Frontal cortex (tissue), 3 donors: ENCODE measurements at regions not wholly inside any gene's neighbourhood (a gene's known extent, or its start where the extent isn't known, plus 50 kb on each side); places are given as distances from the start of the nearest gene placed in this dataset.

Experiments
- DNase-seq, 2 donors: peaks; one replicate each; pipeline ENCODE4 v3.0.0; 2012; ENCODE audit warnings: low spot score in 2 of 2
- FAIRE-seq: peaks from 2 replicates; lab custom pipeline; 2012; peaks lifted over from hg19 to GRCh38; lab: Jason Lieb, UNC
- donor health status: control.
- donor health status: control.
- donor health status: control.

GRCh38 chr1:81455481-81455880 is 345.3 kb upstream of the ADGRL2 start:
- FAIRE-seq (no peak), DNase-seq (no peak)

GRCh38 chr1:81453971-81454370 is 346.8 kb upstream of the ADGRL2 start:
- no peak for DNase-seq
- FAIRE-seq, result no peak

GRCh38 chr1:81453367-81453703 is 347.4 kb upstream of the ADGRL2 start:
- FAIRE-seq, result no peak
- no peak for DNase-seq

- no peak for DNase-seq
- FAIRE-seq, result no peak
These were observed 347.9 kb upstream of the ADGRL2 start for GRCh38 chr1:81452693-81453366.

- DNase-seq (no peak), FAIRE-seq (no peak)
These were observed 350.9 kb upstream of the ADGRL2 start for GRCh38 chr1:81449786-81450185.

- FAIRE-seq (no peak), DNase-seq (no peak)
These were observed 354.6 kb upstream of the ADGRL2 start for GRCh38 chr1:81446000-81446669.

- DNase-seq (no peak), FAIRE-seq (no peak)
These were observed 357.4 kb upstream of the ADGRL2 start for GRCh38 chr1:81443288-81443687.

GRCh38 chr1:81439046-81439823 is 361.5 kb upstream of the ADGRL2 start:
- no peak for FAIRE-seq
- DNase-seq, result no peak

- DNase-seq, result no peak
- no peak for FAIRE-seq
These were observed 363.1 kb upstream of the ADGRL2 start for GRCh38 chr1:81437649-81438048.

GRCh38 chr1:81437213-81437612 is 363.5 kb upstream of the ADGRL2 start:
- no peak for DNase-seq
- no peak for FAIRE-seq

- DNase-seq (no peak), FAIRE-seq (no peak)
These were observed 365.6 kb upstream of the ADGRL2 start for GRCh38 chr1:81435175-81435574.

GRCh38 chr1:81433676-81434075 is 367.1 kb upstream of the ADGRL2 start:
- FAIRE-seq (no peak), DNase-seq (no peak)

GRCh38 chr1:81432654-81433109 is 368.1 kb upstream of the ADGRL2 start:
- no peak for FAIRE-seq
- no peak for DNase-seq

- FAIRE-seq, result no peak
- no peak for DNase-seq
These were observed 368.7 kb upstream of the ADGRL2 start for GRCh38 chr1:81432059-81432458.

GRCh38 chr1:81431624-81432000 is 369.1 kb upstream of the ADGRL2 start:
- DNase-seq (no peak), FAIRE-seq (no peak)

GRCh38 chr1:81430955-81431623 is 369.6 kb upstream of the ADGRL2 start:
- DNase-seq, result no peak

GRCh38 chr1:81430236-81430938 is 370.3 kb upstream of the ADGRL2 start:
- no peak for FAIRE-seq
- DNase-seq, result no peak

More at GRCh38 chr1:81430955-81431623, 369.6 kb upstream of the ADGRL2 start:
- no peak for FAIRE-seq

GRCh38 chr1:81428998-81429397 is 371.7 kb upstream of the ADGRL2 start:
- FAIRE-seq (no peak), DNase-seq (no peak)

GRCh38 chr1:81424816-81425215 is 375.9 kb upstream of the ADGRL2 start:
- DNase-seq (no peak), FAIRE-seq (no peak)

GRCh38 chr1:81424061-81424460 is 376.7 kb upstream of the ADGRL2 start:
- FAIRE-seq, result no peak
- DNase-seq, result no peak
